BJ (cell line): ENCODE measurements at regions not wholly inside any gene's neighbourhood (a gene's known extent, or its start where the extent isn't known, plus 50 kb on each side); places are given as distances from the start of the nearest gene placed in this dataset.
"Not testable (repeated sequence)": the region's sequence is repeated elsewhere in the genome, so short reads cannot be mapped to it uniquely, and the experiment has no call there.

ENCODE experiments used
- CTCF ChIA-PET: fragments of 350-600 bp; formaldehyde crosslinking; extraction: SDS; loops from one replicate; lab custom pipeline; 2021; ENCODE audit warnings: antibody characterized with exemption, inconsistent platforms; lab: Yijun Ruan, JAX
- POLR2A ChIA-PET: fragments of 300-600 bp; sonication (Branson Sonifier 250); formaldehyde crosslinking; extraction: SDS; loops from one replicate; lab custom pipeline; 2021; ENCODE audit warnings: antibody characterized with exemption; lab: Charles Lee
- DNase-seq: peaks from one replicate; pipeline ENCODE4 v3.0.0-alpha.2; 2011; ENCODE audit warnings: low read depth
- H3K27me3 ChIP-seq: 2 replicates; pipeline ENCODE4 v1.6.0; 2011; ENCODE audit warnings: low read length; ENCODE audit not compliant: control insufficient read depth, insufficient read depth
- H3K36me3 ChIP-seq: 2 replicates; pipeline ENCODE4 v1.5.1; 2011; ENCODE audit warnings: low read length; ENCODE audit not compliant: control insufficient read depth, insufficient read depth
- H3K4me3 ChIP-seq: 2 replicates; pipeline ENCODE4 v1.5.1; 2011; ENCODE audit warnings: low read depth, mild to moderate bottlenecking, control low read depth, low read length

DNA sequence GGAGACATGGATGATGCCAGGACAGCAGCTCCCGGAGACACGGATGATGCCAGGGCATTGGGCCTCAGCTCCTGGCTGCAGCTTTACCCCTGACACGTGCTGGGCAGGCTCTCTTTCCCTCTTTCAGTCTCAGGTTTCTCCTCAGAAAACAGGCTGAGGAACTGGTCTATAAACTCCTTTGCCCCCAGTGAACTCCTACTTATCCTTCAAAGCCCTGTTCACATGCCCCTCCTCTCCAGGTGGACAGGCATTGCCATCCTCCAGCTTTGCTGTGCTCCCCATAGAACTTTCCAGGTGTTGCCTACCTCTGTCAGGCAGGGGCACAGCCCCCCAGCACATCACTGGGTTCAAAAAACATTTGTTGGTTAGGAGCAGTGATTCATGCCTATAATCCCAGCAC, 198.4 kb downstream of the BANP start:
- POLR2A ChIA-PET, DNase-seq, H3K4me3 ChIP-seq, H3K27me3 ChIP-seq, CTCF ChIA-PET, H3K36me3 ChIP-seq: not testable (repeated sequence)

DNA sequence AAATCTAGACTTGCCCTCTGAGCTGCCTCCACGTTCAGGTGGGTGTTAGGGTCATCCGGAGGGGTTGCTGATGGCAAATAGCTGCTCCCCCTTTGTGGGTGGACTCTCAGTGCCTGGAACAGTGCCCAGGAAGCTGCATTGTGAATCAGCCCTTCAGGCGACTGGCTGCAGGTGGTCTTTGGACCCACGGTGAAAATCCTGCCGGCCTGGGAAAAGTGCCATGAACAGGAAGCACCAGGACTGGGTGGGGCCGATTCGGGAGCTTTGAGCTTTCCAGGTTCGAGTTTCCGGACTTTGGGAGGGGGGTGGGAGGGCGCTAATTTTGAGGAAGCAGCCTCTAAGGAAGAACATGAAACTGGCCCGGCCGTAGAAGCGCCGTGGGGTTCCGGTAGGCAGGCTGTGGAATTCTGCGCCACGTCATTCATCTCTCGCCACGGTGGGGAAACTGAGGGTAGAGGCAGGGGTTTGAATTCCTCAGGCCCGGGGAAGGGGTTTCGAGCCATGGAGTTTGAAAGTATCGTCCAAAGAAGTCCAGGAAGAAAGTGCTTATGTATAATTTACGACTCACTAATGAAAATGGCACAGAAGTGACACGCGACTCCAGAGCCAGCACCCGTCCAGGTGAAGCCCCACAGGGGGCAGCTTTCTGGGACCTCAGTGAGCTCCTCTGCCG, 199.4 kb downstream of the BANP start:
- H3K4me3 ChIP-seq, H3K36me3 ChIP-seq, DNase-seq, CTCF ChIA-PET, H3K27me3 ChIP-seq, POLR2A ChIA-PET: not testable (repeated sequence)

DNA sequence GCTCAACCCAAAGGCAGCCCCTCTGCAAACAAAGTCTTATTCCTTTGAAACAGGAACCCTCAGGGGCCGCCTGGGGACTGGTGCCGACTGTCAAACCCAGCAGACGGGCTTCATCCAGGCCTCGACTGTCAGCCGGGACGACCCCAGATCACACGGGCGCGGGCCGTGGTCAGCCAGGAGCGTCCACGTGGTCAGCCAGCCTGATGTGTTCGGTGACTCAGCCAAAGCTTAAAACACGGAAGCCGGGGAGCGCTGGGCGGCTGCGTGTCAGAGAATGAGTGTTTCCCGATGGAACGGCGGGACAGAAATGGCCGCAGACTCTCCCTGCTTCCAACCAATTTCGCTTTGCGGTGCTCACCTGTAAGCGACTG, 199.9 kb downstream of the BANP start:
- H3K27me3 ChIP-seq, CTCF ChIA-PET, H3K36me3 ChIP-seq, DNase-seq, H3K4me3 ChIP-seq, POLR2A ChIA-PET: not testable (repeated sequence)

DNA sequence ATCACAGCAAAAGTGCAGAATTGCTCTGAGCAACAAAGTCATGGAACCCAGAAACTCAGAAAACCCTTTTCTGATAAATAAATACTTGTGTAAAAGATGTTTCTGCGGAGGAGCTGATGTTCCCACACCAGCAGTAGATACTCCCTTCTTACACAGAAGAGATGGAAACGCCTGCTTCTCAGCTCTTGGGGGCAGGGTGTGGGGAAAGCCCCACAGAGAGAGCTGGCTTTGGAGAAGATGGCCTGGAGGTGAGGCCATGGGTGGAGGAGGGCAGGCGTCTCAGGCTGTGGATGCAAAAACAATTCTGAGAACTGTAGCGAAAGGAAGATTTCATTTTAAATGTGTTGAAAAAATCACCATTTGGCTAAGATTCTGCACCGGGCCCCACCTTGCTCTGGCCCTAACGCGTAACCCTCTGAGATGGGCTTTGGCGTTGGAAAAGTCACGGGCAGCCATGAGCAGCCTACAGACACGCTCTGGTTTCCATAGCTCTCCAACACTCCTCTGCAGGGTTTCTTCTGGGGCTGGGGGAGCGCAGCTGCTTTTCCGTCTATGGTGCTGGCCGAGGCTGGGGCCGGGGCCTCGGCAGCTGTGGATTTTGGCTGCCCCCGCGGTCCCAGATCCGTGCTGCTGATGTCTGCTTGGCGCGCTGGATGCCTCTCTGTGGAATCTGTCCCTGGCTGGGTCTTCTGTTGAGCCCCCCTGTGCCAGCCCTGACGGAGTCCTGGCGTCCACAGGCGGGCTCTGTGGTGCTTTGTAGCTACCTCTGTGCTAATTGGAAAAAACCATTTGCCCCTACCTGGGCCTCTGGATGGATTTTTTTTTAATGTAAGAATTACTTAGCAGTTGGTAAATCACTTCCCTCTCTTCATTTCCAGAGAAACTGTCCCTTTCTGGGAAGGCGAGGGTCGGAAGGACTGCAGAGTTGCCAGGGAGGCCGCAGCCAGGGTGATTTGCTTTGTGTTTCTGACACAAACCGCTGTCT, 200.9 kb downstream of the BANP start:
- POLR2A ChIA-PET, DNase-seq, H3K27me3 ChIP-seq, CTCF ChIA-PET, H3K36me3 ChIP-seq, H3K4me3 ChIP-seq: not testable (repeated sequence)

DNA sequence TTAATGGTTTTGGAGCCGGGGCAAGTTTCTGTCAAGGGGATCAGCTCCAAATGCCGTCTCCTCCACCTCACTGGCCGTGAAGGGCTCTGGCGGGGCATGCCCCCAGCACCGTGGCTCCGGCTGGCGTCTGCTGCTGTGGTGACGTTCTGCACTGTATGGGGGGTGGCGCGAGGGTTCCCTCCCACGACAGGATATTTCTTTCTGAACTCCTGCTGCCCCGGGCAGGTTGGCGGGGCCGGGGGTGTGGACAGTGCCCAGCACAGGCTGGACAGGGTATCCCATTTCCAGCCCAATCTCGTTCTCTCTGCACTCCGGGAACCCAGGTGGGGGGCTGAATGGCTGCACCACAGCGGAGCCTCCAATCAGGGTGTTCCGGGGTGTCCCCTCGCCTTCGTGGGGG, 201.6 kb downstream of the BANP start:
- H3K4me3 ChIP-seq, DNase-seq, H3K36me3 ChIP-seq, H3K27me3 ChIP-seq, POLR2A ChIA-PET, CTCF ChIA-PET: not testable (repeated sequence)

DNA sequence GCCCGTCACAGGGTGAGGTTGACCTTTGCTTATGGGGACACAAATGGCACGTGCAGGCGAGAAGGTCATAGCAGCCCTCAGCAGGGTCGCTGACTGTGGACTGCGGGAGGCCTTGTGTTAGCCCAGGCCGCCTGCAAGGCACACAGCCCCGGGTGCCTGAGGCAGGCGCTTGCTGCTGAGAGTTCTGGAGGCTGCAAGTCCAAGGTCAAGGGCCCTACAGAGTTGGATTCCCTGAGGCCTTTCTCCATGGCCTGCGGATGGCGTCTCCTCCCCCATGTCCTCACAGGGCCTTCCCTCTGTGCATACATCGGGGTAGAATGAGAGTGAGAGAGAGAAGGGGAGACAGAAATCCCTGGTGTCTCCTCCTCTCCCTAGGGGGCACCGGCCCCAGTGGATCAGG, 202.3 kb downstream of the BANP start:
- POLR2A ChIA-PET, CTCF ChIA-PET, DNase-seq: not testable (repeated sequence)

DNA sequence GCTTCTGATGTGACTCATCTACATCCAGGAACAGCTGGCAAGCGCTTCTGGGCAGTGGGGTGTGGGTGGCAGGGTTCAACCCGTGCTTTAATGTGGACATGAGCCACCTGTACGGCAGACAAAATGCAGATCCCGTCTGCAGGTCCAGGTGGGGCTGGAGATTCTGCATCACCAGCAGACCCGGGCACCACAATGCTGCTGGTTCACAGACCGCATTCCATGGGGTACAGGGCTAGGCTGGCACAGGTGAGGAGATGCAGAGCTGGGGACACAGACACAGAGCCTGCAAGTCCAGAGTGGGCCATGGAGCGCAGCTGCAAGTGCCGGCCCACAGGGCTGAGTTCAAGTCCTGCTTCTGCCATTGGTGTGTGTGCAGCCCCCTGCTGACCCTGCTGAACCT, 203.7 kb downstream of the BANP start:
- DNase-seq, H3K27me3 ChIP-seq, POLR2A ChIA-PET, H3K4me3 ChIP-seq, H3K36me3 ChIP-seq, CTCF ChIA-PET: not testable (repeated sequence)

More for the DNA sequence above, 202.3 kb downstream of the BANP start:
- not testable (repeated sequence) for H3K36me3 ChIP-seq, H3K27me3 ChIP-seq, H3K4me3 ChIP-seq

DNA sequence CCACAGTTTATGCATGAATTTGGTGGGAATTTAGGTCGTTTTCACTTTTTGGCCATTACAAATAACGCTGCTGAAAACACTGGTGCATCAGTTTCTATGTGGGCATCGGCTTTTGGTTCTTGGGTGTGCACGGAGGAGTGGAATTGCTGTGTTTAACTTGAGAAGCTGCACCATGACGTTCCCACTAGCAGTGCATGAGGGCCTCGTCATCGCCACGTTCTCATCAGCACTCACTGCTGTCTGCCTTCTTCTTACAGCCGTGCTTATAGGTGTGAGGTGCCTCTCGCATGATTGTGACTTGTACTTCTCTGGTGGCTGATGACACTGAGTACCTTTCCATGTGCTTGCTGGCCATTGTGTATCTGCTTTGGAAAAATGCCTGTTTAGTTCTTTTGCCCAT, 204.4 kb downstream of the BANP start:
- H3K36me3 ChIP-seq, CTCF ChIA-PET, H3K27me3 ChIP-seq, DNase-seq, POLR2A ChIA-PET, H3K4me3 ChIP-seq: not testable (repeated sequence)

DNA sequence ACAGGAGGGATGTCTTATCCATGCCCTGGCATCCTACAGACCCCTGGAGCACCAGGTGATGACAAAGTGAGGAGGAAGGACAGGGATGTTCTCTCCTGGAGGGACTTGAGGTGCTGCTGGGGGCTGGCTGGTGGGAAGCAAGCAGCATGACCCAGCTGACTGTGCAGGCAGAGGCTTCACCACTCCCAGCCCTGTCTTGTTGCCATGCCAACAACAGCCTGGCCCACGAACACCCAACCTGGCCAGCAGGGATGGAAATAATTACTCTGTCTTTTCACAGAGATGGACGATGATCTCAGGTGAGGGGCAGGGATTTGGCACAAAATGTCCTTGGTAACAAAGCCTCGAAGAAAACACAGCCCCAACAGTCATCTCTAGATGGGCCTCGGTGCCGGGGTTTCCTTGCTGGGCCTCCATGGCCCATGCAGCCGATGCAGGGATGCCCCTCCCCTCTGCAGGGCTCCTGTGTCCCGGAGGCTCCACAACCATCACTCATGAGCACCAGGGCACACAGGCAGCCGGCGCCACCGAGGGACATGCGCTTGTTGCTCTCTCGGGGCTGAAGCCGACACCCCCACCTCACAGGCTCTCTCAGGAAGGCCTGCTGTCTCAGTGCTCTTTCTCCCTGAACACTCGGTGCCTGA, 205.5 kb downstream of the BANP start:
- H3K36me3 ChIP-seq, CTCF ChIA-PET, POLR2A ChIA-PET, H3K4me3 ChIP-seq, H3K27me3 ChIP-seq, DNase-seq: not testable (repeated sequence)

DNA sequence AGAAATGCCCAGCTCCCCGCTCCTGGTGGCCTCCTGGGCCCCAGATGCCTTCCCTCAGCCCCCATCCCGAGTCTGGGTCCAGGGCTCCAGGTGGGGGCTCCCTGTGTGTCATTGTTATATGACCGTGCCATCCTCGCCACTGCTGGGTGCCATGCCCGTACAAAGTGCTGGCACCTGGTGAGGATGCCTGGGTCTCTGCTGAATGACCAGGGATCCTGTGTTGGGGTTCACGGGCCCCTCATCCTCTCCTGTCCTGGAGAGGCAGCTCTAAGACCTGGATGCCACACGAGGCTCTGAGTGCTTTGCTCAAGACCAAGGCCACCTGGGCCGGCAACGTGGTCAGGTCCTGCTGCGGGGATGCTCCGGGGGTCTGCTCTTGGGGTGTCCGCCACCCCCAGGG, 206.5 kb downstream of the BANP start:
- DNase-seq, H3K36me3 ChIP-seq, CTCF ChIA-PET, H3K4me3 ChIP-seq, POLR2A ChIA-PET, H3K27me3 ChIP-seq: not testable (repeated sequence)

DNA sequence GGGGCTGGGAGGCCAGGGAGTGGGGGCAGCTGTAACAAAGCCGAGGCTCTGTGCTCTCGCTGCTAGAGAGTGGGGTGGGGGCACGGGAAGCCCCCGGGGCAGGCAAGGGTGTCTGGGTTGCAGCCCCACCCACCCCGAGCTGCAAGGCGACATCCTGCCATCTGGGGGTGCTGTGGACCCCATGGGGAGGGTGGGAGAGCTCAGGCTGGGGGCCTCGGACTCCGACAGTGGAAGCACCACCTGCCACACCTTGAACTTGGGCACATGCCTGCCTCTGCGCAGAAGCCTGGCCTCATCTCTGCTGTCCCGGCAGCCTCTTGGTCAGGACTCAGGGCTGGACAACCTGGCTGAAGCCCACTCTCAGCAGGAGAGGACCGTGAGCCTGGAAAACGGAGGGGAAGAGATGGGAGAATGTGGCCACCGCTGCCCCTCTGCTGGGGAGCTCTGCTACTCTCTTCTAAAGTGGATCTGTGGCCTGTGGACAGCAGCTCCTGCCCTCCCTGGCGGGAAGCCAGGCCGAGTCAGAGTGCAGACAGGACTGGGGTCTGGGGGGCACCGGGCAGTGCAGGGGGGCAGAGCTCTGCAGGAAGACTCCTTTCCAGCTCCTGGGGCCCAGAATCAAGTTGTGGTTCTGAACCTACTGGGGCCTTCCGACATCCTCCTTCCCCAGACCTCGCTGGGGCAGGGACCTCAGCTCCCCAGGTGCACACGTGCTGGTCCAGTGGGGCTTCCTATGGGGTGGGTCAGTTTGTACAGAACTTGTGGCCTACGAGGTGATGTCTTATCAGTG, 207.2 kb downstream of the BANP start:
- H3K27me3 ChIP-seq = not testable (repeated sequence)

More for the DNA sequence above, 207.2 kb downstream of the BANP start:
- CTCF ChIA-PET, H3K36me3 ChIP-seq, DNase-seq, H3K4me3 ChIP-seq, POLR2A ChIA-PET: not testable (repeated sequence)
